ENCODE measurements at regions not wholly inside any gene's neighbourhood (a gene's known extent, or its start where the extent isn't known, plus 50 kb on each side); places are given as distances from the start of the nearest gene placed in this dataset.

DNA sequence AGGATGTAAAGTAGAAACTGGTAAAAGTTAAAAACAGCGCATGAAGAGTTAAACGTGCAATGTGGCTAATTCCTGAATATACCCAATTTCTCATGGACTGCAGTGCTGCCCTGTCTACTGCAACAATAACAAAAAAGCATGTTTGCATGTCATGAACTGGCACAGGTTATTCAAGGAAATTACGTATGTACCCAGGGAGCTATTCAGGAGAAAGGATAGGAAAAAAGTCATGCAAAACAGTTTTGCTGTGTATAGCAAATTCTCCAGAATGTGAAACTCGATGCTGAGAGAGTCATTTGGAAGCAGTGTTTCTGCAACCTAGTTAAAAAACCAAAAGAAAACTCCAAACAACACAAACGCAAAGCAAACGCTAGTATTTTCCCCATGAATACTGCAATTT lies 381.5 kb upstream of the PRKX start:
- TF ChIP-seq, protein P1, sequence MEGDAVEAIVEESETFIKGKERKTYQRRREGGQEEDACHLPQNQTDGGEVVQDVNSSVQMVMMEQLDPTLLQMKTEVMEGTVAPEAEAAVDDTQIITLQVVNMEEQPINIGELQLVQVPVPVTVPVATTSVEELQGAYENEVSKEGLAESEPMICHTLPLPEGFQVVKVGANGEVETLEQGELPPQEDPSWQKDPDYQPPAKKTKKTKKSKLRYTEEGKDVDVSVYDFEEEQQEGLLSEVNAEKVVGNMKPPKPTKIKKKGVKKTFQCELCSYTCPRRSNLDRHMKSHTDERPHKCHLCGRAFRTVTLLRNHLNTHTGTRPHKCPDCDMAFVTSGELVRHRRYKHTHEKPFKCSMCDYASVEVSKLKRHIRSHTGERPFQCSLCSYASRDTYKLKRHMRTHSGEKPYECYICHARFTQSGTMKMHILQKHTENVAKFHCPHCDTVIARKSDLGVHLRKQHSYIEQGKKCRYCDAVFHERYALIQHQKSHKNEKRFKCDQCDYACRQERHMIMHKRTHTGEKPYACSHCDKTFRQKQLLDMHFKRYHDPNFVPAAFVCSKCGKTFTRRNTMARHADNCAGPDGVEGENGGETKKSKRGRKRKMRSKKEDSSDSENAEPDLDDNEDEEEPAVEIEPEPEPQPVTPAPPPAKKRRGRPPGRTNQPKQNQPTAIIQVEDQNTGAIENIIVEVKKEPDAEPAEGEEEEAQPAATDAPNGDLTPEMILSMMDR (IDR thresholded peaks at IDR 0.05), result no peak
- no peak for TF ChIP-seq POLR2A (IDR thresholded peaks at IDR 0.05)
